GM18505 (cell line): ENCODE measurements at regions not wholly inside any gene's neighbourhood (a gene's known extent, or its start where the extent isn't known, plus 50 kb on each side); places are given as distances from the start of the nearest gene placed in this dataset.

ENCODE experiments used
- ATAC-seq: cut with Tn5 transposase; IDR thresholded peaks from one replicate; pipeline ENCODE4 v1.9.1; 2021; ENCODE audit not compliant: unreplicated experiment
- POLR2A ChIP-seq: IDR thresholded peaks from 4 replicates; pipeline ENCODE4 v1.6.1; 2011; ENCODE audit warnings: borderline replicate concordance; ENCODE audit not compliant: insufficient read depth, insufficient read length; ENCODE audit errors: extremely low read depth

DNA sequence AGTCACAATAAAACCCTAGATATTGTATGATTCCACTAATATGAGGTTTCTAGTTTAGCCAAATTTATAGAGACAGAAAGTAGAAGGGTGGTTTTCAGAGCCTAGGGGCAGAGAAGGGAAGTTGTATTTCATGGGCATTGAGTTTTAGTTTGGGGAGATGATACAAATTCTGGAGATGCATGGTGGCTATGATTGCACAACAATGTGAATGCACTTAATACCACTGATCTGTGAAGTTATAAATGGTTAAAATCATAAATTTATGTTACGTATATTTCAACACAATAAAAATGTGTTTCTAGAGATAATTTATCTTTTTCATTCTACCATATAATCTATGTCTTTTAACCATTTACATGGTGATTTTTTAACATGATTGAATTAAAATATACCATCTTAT is 779.3 kb upstream of the BRINP3 start:
- TF ChIP-seq POLR2A, result no peak
- no peak for ATAC-seq

DNA sequence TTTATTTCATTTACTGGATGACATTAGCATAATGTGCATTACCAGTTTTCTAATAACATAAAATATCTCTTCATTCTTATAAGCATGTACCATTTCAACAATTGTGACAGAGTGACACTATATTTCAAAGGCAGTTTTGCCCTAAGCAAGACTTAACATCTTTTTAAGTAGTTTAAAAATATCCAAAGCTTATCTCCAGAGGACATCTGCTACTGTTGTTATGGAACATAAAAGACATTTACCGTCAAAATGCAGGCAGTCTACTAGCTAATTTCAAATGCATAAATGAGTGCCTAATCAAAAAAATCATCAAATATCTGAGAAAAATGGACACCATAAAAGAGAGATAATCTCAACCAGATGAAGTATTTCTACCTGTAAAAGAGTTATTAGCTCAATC is 782.4 kb upstream of the BRINP3 start:
- no peak for TF ChIP-seq POLR2A
- ATAC-seq, result no peak

GRCh38 chr1:191261111-191261510 is 783.4 kb upstream of the BRINP3 start:
- TF ChIP-seq POLR2A, result no peak
- no peak for ATAC-seq

GRCh38 chr1:191279266-191279800 is 801.7 kb upstream of the BRINP3 start:
- no peak for TF ChIP-seq POLR2A
- no peak for ATAC-seq

- TF ChIP-seq POLR2A, result no peak
These were observed 806.5 kb upstream of the BRINP3 start for GRCh38 chr1:191284175-191284574.

DNA sequence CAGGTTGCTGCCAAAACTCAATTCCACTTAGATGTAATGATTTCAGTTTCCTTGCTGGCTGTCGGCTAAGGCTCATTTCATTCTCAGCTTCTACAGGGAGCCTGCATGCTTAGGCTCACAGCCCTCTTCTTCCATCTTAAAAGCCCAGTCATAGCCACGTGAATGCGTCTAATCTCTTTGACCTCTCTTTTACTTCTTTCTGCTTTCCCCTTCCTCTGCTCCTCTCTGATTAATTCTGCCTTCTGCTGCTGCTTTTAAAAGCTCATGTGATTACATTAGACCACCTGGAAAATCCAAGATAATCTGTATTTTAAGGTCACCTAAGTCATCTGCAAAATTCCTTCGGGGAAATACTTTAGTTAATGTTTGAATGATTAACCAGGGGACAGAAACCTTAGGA is 812.8 kb upstream of the BRINP3 start:
- ATAC-seq, result no peak
- no peak for TF ChIP-seq POLR2A

More at GRCh38 chr1:191284175-191284574, 806.5 kb upstream of the BRINP3 start:
- ATAC-seq, result no peak

- no peak for ATAC-seq
- TF ChIP-seq POLR2A, result no peak
These were observed 827.7 kb upstream of the BRINP3 start for GRCh38 chr1:191305370-191305769.

- TF ChIP-seq POLR2A, result no peak
- no peak for ATAC-seq
These were observed 829.3 kb upstream of the BRINP3 start for GRCh38 chr1:191306916-191307315.

DNA sequence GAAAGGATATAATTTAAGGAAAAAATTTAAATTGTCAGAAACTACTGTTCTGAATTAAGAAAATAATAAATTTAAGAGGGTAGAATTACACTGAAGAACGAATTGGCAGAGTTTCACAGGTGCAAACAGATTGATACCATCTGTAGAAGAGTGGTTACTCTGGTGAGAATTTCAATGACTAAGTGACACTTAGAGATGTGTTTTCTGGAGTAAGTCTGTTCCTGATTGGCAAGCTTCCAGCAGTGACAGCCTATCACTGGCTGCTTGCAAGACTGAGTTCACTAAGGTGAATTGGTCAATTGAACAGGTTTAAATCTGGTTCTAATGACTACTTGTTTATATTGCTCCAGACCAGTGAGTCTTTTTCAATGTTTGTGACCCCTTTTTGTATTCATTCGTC is 838.2 kb upstream of the RGS18 start:
- TF ChIP-seq POLR2A, result no peak
- ATAC-seq, result no peak

DNA sequence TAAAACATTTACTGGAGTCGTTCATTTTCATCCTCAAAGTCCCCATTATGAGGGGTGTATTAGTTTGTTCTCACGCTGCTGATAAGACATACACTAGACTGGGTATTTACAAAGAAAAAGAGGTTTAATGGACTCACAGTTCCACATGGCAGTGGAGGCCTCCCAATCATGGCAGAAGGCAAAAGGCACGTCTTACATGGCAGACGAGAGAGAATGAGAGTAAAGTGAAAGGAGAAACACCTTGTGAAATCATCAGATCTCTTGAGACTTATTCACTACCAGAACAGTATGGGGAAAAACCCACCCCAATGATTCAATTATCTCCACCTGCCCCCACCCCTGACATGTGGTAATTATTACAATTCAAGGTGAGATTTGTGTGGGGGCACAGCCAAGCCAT is 830.4 kb upstream of the RGS18 start:
- ATAC-seq, result no peak

GRCh38 chr1:191343816-191344215 is 814.4 kb upstream of the RGS18 start:
- no peak for TF ChIP-seq POLR2A
- ATAC-seq, result no peak

More for the DNA sequence above, 830.4 kb upstream of the RGS18 start:
- no peak for TF ChIP-seq POLR2A

GRCh38 chr1:191346381-191346780 is 811.9 kb upstream of the RGS18 start:
- TF ChIP-seq POLR2A, result no peak
- ATAC-seq, result no peak

- no peak for TF ChIP-seq POLR2A
- no peak for ATAC-seq
These were observed 809.9 kb upstream of the RGS18 start for GRCh38 chr1:191348328-191348727.

DNA sequence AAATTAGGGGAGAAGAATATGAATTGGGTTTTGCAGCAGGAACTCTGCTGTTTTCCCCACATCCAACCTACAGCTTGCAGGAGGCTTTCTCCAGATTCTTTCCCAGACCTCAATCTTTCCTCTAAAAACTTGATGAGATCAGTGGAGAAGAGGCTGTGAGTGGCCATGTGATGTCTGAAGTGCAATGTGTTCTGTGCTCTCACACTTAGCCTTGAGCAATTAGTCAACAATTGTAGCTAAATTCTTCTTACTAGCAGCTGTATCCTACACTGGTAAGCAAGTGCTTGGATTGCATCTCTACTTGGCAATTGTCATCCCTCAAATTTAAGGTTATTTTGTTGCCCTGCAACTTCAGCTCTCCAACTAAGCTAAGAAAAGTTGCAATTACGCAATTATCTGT is 807.3 kb upstream of the RGS18 start:
- no peak for TF ChIP-seq POLR2A
- no peak for ATAC-seq

DNA sequence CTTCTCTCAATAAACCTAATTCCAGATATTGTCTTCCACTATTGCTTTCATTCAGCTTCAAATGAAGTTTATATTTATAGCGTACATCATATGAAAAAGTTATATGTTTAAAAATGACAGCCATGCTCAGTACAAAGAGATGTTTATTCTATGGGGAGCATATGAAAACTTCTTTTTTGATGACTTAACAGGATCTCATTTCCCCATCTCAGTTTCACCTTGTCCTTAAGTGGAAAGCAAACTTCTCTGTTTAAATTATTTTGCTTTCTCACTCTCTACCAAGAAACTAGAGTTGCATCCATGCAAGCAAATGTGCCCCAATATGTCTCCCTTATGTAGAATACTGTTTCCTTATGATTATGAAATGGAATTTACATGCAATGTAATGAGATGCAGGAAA is 799.5 kb upstream of the RGS18 start:
- no peak for TF ChIP-seq POLR2A
- no peak for ATAC-seq
